Lung (tissue), 11 donors: ENCODE measurements at regions not wholly inside any gene's neighbourhood (a gene's known extent, or its start where the extent isn't known, plus 50 kb on each side); places are given as distances from the start of the nearest gene placed in this dataset.

Experiments
- ATAC-seq: fragments of 200-7000 bp; cut with Tn5 transposase; one replicate; pipeline ENCODE4 v1.9.1; 2020; ENCODE audit warnings: moderate number of reproducible peaks; ENCODE audit not compliant: insufficient read depth, low FRiP score
- DNase-seq, 3 donors: peaks; one replicate each; pipeline ENCODE4 v3.0.0-alpha.2; 2013 to 2017
- H3K27ac ChIP-seq, 2 donors: one replicate each; pipeline ENCODE4 v1.5.1; 2013; ENCODE audit warnings: mild to moderate bottlenecking in 2 of 2, moderate library complexity in 2 of 2, control low read depth in 1 of 2, inconsistent platforms in 1 of 2, low read depth in 1 of 2, low read length in 1 of 2
- H3K27me3 ChIP-seq, 3 donors: one replicate each; pipeline ENCODE4 v1.5.1; 2013; ENCODE audit warnings: low read length in 2 of 3; ENCODE audit not compliant: control insufficient read depth in 3 of 3, insufficient read depth in 3 of 3
- H3K36me3 ChIP-seq, 4 donors: one replicate each; pipeline ENCODE4 v1.5.1; 2013; ENCODE audit warnings: low read length in 4 of 4, mild to moderate bottlenecking in 1 of 4, moderate library complexity in 1 of 4; ENCODE audit not compliant: control insufficient read depth in 4 of 4, insufficient read depth in 4 of 4
- H3K4me1 ChIP-seq, 5 donors: one replicate each; pipeline ENCODE4 v1.5.1; 2013; ENCODE audit warnings: low read length in 5 of 5, mild to moderate bottlenecking in 2 of 5, moderate library complexity in 1 of 5; ENCODE audit not compliant: control insufficient read depth in 5 of 5, insufficient read depth in 5 of 5
- H3K4me3 ChIP-seq: one replicate; pipeline ENCODE4 v1.5.1; 2013; ENCODE audit warnings: mild to moderate bottlenecking, control low read depth, moderate library complexity
- H3K9ac ChIP-seq, 2 donors: one replicate each; pipeline ENCODE4 v1.5.1; 2013; ENCODE audit warnings: low read length in 2 of 2, control low read depth in 1 of 2; ENCODE audit not compliant: insufficient read depth in 1 of 2
- H3K9me3 ChIP-seq, 4 donors: one replicate each; pipeline ENCODE4 v1.5.1; 2013; ENCODE audit warnings: low read length in 3 of 4, mild to moderate bottlenecking in 1 of 4, moderate library complexity in 1 of 4; ENCODE audit not compliant: control insufficient read depth in 4 of 4, insufficient read depth in 3 of 4
- WGBS, 2 donors: extraction: QIAGEN DNeasy Blood & Tissue Kit; methylation state at CpG; one replicate each; pipeline ENCODE4 v1.1.7; 2013; 5-methylcytosine and 5-hydroxymethylcytosine counted together
- TF ChIP-seq, protein P1 (sequence below): IDR thresholded peaks from 2 replicates; pipeline ENCODE4 v1.5.1; 2012; ENCODE audit warnings: mild to moderate bottlenecking; ENCODE audit errors: control extremely low read depth, extremely low read depth
- donor health status: control.
- donor health status: control.
- donor health status: Bipolar disorder and iron deficiency.
- donor health status: healthy.
- donor health status: DM: yes; HTN: yes; CAD: no.

- no peak overlapping the region for H3K9ac ChIP-seq
Observed at GRCh38 chr9:20208961-20209371, 413.3 kb downstream of the MLLT3 start.

GRCh38 chr9:20208226-20208625 is 414.1 kb downstream of the MLLT3 start:
- Histone ChIP-seq H3K36me3 (no peaks in the 10 kb centered on the region), H3K27me3 (no peaks in the 10 kb centered on the region), H3K9ac (no peak overlapping the region), H3K27ac (no peak overlapping the region), H3K4me1 (no peaks in the 10 kb centered on the region), H3K4me3 (no peak overlapping the region), H3K9me3 (no peaks in the 10 kb centered on the region)
- TF ChIP-seq, protein P1, sequence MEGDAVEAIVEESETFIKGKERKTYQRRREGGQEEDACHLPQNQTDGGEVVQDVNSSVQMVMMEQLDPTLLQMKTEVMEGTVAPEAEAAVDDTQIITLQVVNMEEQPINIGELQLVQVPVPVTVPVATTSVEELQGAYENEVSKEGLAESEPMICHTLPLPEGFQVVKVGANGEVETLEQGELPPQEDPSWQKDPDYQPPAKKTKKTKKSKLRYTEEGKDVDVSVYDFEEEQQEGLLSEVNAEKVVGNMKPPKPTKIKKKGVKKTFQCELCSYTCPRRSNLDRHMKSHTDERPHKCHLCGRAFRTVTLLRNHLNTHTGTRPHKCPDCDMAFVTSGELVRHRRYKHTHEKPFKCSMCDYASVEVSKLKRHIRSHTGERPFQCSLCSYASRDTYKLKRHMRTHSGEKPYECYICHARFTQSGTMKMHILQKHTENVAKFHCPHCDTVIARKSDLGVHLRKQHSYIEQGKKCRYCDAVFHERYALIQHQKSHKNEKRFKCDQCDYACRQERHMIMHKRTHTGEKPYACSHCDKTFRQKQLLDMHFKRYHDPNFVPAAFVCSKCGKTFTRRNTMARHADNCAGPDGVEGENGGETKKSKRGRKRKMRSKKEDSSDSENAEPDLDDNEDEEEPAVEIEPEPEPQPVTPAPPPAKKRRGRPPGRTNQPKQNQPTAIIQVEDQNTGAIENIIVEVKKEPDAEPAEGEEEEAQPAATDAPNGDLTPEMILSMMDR = no peak
- ATAC-seq = no peak
- WGBS, 2 donors = 91 to 92% methylated on average over 5 of the region's 5 CpGs
- no peak for DNase-seq

More at GRCh38 chr9:20208961-20209371, 413.3 kb downstream of the MLLT3 start:
- Histone ChIP-seq H3K9me3 (no peaks in the 10 kb centered on the region), H3K27me3 (no peaks in the 10 kb centered on the region), H3K36me3 (no peaks in the 10 kb centered on the region), H3K27ac (no peak overlapping the region), H3K4me3 (no peak overlapping the region), H3K4me1 (no peaks in the 10 kb centered on the region)
- 92 to 96% methylated on average over 1 of the region's 1 CpG for WGBS, 2 donors
- DNase-seq = no peak
- TF ChIP-seq, protein P1 = no peak
- ATAC-seq = no peak

DNA sequence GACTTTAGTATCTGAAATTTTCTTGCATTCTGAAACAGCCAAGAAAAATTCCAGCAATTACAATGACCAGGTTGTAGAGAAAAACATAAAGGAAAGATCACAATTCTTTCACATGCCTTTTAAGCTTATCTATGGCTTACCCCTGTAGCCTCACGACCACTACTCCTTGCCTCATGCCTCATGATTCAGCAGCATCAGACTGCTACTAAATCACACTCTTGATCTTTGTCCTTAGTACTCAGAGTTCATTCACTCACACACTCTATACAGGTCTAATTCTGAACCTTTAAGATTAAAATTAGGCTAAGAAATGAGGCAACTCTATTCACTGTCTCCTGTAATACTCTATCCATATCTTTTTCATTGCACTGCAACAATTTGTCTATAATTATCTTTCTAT is 415.1 kb downstream of the MLLT3 start:
- ATAC-seq = no peak
- H3K4me1 ChIP-seq = peaks cover 0 to under 1% (median 0%) of the 10 kb centered on the region in 5 donors
- H3K36me3 ChIP-seq = no peaks in the 10 kb centered on the region
- no peak overlapping the region for H3K27ac ChIP-seq
- no peaks in the 10 kb centered on the region for H3K9me3 ChIP-seq
- H3K9ac ChIP-seq = no peak overlapping the region
- H3K4me3 ChIP-seq = no peak overlapping the region
- DNase-seq = no peak
- TF ChIP-seq, protein P1 = no peak
- H3K27me3 ChIP-seq = no peaks in the 10 kb centered on the region
- 74 to 80% methylated on average over 1 of the region's 1 CpG for WGBS, 2 donors

DNA sequence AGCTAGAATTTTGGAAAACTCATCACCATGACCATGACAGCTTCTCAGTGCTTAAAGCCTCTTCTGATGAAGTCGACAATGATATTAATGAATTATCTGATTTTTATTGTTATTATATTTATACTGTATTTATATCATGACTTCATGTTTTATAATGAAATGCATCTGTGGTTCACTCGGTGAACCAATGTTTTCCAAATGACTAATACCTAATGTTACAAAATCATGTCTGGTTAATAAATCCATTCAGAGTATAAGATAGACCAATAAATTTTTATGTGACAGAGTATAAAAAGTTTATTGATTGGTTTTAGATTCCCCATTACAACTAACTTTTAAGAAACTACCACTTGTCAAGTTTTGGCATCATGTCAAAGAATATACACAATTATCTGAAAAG is 416.5 kb downstream of the MLLT3 start:
- Histone ChIP-seq H3K4me3 (no peak overlapping the region), H3K9ac (no peak overlapping the region), H3K27me3 (no peaks in the 10 kb centered on the region), H3K36me3 (no peaks in the 10 kb centered on the region), H3K27ac (no peak overlapping the region), H3K9me3 (no peaks in the 10 kb centered on the region), H3K4me1 (peaks cover 0 to 10% (median 0%) of the 10 kb centered on the region in 5 donors)
- ATAC-seq = no peak
- TF ChIP-seq, protein P1 = no peak
- no peak for DNase-seq
- 90 to 95% methylated on average over 2 of the region's 2 CpGs for WGBS, 2 donors
